ENCODE measurements at regions not wholly inside any gene's neighbourhood (a gene's known extent, or its start where the extent isn't known, plus 50 kb on each side); places are given as distances from the start of the nearest gene placed in this dataset.

GRCh38 chr2:179338681-179339080 is 74.0 kb upstream of the SESTD1 start:
- TF ChIP-seq POLR2A (IDR thresholded peaks at IDR 0.05) (no peak), CTCF (IDR thresholded peaks at IDR 0.05) (no peak)

Measured in gastroesophageal sphincter (tissue), 3 donors.